ENCODE measurements at regions not wholly inside any gene's neighbourhood (a gene's known extent, or its start where the extent isn't known, plus 50 kb on each side); places are given as distances from the start of the nearest gene placed in this dataset.

DNA sequence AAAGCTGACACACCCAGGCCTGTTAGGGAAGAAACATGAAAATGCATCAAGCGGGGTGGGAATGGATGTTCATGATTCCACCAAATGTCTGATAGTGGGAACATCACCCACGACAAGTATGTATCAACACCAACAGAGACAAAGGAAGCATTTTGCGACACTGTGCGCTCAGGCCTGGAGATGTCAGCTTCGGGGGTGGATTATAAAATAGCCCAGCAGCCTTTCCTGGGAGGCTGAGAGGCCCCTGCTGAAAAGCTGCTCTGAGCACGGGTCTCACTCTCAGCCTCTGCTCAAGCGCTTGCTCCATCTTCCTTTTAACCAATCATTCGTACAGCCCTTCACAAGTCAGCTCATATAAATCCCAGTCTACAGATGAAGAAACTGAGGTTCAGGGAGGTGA is 213.5 kb downstream of the BCL11B start:
- no peak for DNase-seq

- DNase-seq = no peak
These were observed 209.8 kb downstream of the BCL11B start for GRCh38 chr14:99062216-99062615.

DNA sequence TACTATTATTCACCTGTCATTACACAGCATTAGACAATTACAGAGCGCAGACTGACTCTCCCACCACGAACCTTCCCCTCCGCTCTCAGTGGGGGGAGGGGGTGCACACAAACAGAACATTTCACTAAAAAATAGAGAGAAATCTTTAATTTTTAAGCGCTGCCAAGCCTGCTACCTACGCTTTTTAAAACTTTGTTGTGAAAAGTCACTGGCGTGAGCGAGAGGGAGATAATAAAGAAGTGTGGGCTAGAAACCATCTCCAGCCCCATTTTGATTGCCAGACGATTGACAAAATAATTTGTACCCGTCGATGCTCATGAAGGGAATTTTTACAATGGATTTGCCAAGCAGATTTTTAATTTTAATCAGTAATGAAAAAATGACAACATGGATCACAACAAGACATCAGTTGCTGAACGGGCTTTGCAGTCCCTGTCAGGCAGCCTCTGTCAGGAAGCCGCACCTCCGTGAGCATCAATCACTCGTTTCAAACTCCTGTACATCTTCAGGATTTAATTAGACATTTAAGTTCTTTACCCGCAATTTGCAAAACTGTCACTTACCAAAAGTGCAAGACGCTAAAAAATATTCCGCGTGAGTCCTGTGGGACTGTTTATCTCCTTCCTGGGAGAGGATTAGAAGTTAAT is 209.1 kb downstream of the BCL11B start:
- no peak for DNase-seq

- DNase-seq = no peak
These were observed 208.3 kb downstream of the BCL11B start for GRCh38 chr14:99063620-99064225.

DNA sequence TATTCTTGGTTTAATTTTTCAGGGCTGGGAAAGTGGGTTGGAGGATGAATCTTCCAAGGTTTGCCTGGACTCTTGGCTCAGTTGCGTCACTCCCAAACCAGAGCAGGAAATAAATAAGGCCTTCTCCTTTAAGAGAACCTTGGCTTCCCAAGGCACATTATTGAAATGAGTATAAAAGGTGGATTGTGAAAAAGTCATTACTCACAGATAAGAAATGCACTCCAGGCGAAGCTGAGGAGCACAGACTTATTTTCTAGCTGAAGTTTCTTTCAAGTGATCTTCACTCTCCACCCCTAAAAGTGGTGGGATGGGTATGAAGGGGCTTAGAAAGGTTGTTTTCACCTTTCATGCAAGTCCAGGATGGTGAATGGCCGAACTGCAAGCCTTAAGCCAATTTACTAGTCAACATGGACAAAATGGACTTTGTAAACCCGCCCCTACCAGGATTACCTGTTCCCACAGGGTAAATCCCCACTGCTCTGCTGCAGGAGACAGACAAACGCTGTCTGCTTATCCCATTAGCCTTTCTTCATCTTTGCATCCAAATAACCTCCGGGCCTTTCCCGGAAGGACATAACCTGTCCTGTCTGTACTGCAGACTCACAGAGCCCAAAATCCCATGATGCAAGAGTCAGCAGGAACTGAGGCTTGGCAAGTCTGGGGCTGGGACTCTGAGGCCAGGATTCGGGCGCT is 207.6 kb downstream of the BCL11B start:
- no peak for DNase-seq

DNA sequence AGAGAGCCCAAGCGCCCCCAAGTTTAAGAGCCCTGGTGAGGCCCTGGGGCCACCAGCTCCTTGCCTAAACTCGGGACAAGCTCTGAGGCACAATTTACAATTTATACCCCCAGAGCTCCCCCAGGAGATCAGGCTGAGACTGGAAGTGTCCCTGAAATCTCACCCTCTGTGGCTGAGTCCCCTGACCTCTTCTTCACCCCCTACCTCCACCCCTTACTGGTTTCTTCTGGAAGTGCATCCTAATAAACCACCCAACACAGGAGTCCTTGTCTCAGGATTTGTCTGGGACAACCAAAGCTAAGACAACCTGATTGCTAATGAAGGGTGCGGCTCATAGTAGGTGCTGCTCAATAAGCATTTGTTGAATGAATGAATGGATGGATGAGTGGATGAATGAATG is 206.4 kb downstream of the BCL11B start:
- DNase-seq = no peak

- no peak for DNase-seq
These were observed 205.6 kb downstream of the BCL11B start for GRCh38 chr14:99066378-99066777.

DNA sequence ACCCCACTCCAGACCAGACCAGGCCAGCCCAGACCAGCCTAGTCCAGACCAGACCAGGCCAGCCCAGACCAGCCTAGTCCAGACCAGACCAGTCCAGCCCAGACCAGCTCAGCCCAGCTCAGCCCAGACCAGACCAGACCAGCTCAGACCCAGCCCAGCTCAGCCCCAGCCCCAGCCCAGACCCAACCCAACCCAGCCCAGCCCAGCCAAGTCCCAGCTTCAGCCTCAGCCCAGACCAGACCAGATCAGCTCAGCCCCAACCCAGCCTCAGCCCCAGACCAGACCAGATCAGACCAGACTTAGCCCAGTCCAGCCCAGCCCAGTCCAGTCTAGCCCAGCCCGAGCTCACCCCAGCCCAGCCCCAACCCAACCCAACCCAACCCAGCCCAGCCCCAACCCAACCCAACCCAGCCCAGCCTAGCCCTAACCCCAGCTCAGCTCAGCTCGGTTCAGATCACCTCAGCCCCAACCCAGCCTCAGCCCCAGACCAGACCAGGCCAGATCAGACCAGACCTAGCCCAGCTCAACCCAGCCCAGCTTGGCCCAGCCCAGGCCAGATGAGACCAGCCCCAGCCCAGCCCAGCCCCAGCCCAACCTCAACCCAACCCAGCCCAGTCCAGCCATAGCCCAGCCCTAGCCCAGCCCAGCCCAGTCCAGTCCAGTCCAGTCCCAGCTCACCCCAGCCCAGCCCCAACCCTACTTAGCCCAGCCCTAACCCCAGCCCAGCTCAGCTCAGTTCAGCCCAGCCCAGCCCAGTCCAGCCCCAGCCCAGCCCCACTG is 204.7 kb downstream of the BCL11B start:
- no peak for DNase-seq

DNA sequence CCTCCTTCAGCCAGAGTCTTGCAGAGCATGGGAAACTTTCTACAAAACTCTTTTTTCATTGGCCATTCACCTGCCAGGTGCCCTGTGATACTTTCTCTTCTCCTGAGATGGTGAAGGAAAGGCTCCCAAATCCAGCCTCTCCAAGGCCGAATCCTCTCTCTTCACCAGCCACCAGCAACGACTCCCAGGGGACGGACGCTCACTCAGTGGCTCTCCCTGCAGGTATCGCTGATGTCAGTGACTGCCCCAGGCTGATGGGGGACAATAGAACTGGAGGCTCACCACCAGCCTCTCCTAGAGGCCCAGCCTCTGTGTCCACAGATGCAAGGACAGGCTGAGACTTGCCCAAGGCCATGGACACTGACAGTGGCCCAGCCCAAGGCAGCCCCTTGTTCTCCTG is 204.1 kb downstream of the BCL11B start:
- DNase-seq = no peak

DNA sequence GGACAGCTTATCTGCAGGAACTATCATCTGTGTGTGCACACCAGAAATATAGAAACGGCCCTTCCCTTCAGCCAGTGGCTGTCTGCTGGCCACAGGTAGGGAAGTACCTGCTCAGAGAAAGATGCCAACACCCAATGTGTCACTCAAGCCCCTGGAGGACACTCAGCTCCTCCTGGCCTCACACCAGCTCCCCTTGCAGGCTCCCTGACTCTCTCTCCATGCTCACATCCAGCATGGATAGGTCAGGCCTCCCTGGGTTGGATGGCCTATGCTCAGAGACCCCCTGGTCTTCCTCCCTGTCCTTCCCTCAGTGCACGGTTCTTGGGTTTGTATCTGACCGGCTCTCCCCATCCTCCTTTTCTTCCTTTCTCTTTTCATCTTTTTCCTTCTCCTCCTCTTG is 202.1 kb downstream of the BCL11B start:
- DNase-seq = no peak

GRCh38 chr14:99072433-99072832 is 199.6 kb downstream of the BCL11B start:
- no peak for DNase-seq

- no peak for DNase-seq
These were observed 199.0 kb downstream of the BCL11B start for GRCh38 chr14:99072956-99073355.

DNA sequence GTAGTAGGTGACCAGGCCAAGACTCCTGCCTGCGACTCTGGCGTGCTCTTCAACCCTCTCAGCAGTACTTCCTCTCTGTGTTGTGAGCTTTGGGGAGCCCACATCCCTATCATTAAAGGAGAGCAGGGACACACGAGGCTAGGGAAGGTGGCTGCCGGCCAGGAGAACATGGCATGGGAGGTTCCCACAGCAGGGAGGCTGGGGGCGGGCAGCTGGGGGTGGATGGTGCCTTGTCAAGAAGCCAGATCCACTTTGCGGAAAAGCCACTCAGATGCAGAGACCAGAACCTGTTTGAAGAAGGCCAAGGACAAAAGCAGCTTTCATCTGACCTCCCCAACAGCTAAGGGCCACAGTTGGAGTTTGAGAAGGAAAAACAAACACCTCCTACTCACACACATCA is 198.6 kb downstream of the BCL11B start:
- peak in 1 of 2 donors; percentile 22 for DNase-seq

DNA sequence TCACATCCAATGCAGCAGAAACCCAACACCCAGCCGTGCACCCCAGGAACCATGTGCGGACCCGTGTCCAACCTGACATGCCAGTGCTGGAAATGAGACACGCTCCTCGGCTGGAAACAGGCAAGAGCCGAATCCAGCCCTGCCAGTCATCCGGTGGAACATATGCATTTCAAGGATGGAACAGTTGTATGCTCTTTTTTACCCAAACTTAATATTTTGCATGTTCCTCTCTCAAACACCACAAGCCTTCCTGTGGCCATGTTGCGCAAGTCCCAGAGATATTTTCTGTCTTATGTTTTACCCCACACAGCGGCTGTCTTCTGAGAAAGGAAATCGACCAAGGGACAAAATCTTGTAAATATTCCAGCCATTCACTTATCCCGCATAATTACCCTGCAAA is 196.9 kb downstream of the BCL11B start:
- DNase-seq = peak in 1 of 2 donors; percentile 39

- DNase-seq = no peak
These were observed 196.1 kb downstream of the BCL11B start for GRCh38 chr14:99075771-99076375.

GRCh38 chr14:99077076-99077843 is 194.7 kb downstream of the BCL11B start:
- no peak for DNase-seq

- no peak for DNase-seq
These were observed 194.2 kb downstream of the BCL11B start for GRCh38 chr14:99077844-99078236.

- no peak for DNase-seq
These were observed 193.6 kb downstream of the BCL11B start for GRCh38 chr14:99078426-99078825.

DNA sequence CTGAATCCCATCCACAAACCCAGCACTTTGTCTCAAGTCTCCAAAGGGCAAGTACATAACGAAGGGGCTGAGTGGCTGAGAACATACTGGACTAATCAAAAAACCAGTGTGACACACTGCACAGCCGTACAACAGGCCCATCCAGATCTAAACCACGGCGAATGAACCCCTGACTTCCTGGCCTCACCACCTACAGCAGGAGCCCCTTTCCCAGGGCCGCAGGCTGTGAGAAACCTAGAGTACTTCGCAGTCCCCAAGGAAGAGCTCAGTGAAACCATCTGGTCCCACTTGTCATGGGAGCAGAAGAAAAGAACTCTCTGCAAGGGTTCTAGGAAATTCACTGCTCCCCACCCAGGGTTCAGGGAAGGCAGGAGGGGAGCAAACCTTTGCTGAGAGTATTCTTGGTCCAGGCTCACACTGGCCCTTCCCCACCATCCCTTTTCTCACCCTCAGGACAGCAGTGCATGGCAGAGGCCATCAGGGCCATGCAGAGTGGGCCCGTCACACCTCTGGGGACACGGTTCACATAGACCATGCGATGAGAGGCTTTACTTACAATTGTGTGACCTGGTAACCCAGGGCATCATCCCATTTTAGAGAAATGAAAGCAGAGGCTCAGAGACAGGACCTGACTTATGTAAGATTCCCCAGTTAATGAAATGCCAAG is 192.8 kb downstream of the BCL11B start:
- DNase-seq = no peak

GRCh38 chr14:99080306-99080705 is 191.7 kb downstream of the BCL11B start:
- no peak for DNase-seq

Data from right lung (tissue), 2 donors.